PC-9 (cell line): ENCODE measurements at regions not wholly inside any gene's neighbourhood (a gene's known extent, or its start where the extent isn't known, plus 50 kb on each side); places are given as distances from the start of the nearest gene placed in this dataset.

ENCODE experiments used
- CTCF ChIP-seq: fragments of 200-600 bp; sonication (generic); conservative IDR thresholded peaks from 2 replicates; pipeline ENCODE4 v1.6.1; 2017; ENCODE audit warnings: mixed run types, antibody characterized with exemption, mild to moderate bottlenecking, moderate library complexity
- EZH2 ChIP-seq: fragments of 200-600 bp; sonication (generic); IDR thresholded peaks from 2 replicates; pipeline ENCODE4 v1.8.0; 2017; ENCODE audit warnings: antibody characterized with exemption, low read depth

- TF ChIP-seq CTCF (no peak), EZH2 (no peak)
These were observed 361.5 kb downstream of the PTPRU start for GRCh38 chr1:29597861-29598260.
